DOHH2 (cell line): ENCODE measurements at regions not wholly inside any gene's neighbourhood (a gene's known extent, or its start where the extent isn't known, plus 50 kb on each side); places are given as distances from the start of the nearest gene placed in this dataset.
"Not testable (repeated sequence)": the region's sequence is repeated elsewhere in the genome, so short reads cannot be mapped to it uniquely, and the experiment has no call there.

Experiments used
- CTCF ChIP-seq: fragments of 200-600 bp; sonication (generic); IDR thresholded peaks from one replicate; pipeline ENCODE4 v1.5.1; 2014; ENCODE audit warnings: antibody characterized with exemption, mild to moderate bottlenecking, low read depth, low read length; ENCODE audit not compliant: poor library complexity, severe bottlenecking
- EZH2phosphoT487 ChIP-seq: fragments of 200-600 bp; sonication (generic); IDR thresholded peaks from 2 replicates; pipeline ENCODE4 v1.6.1; 2017; ENCODE audit warnings: borderline replicate concordance, mild to moderate bottlenecking, antibody characterized with exemption, low read length, moderate library complexity, mixed read lengths

DNA sequence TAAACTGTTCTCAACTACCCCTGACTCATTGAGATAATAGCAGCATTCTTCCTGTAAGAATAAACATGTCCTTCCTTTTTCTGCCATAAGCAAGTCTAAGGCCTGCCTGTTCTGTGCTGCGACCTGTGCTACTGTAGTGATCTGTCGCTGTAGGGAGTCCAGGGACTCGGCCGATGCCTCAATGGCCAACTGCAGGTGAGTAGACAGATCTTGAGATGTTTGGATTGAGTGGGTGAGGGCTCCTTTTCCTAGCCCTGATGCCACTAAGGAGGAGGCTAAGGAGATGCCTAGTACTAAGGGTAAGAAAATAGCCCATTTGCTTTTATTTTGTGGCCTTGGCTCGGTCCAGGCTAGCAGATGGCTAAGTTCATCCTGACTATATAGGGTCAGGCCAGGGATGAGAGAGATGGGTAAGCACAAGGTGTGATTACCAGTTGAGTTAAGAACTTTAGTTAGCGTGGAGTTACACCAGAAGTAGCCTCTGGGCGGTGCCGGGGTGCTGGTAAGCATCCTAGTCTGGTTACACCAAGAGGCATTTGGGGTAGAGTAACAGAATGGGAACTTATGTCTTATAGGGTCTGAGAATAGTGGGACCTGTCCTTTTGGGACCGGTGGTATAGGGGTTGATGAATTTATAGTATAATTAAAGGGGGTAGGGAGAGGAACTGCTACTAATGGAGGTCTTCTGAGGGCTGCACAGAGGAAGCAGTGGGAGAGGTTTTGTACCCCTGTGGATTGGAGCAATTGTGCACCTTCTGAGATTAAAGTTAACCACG is 642.4 kb upstream of the DPP6 start:
- not testable (repeated sequence) for TF ChIP-seq CTCF, EZH2phosphoT487
